ENCODE measurements at regions not wholly inside any gene's neighbourhood (a gene's known extent, or its start where the extent isn't known, plus 50 kb on each side); places are given as distances from the start of the nearest gene placed in this dataset.

- Histone ChIP-seq H3K4me3 (ENCODE audit: low read length) (no peak overlapping the region), H4K20me1 (ENCODE audit: insufficient read depth) (no peaks in the 10 kb centered on the region), H3F3A (ENCODE audit: insufficient read depth, low read length, poor library complexity, severe bottlenecking) (no peaks in the 10 kb centered on the region), H3K27ac (ENCODE audit: low read length) (no peak overlapping the region), H3K9me2 (ENCODE audit: insufficient read depth, low read length) (no peaks in the 10 kb centered on the region), H3K27me3 (ENCODE audit: insufficient read depth, low read depth, low read length) (no peaks in the 10 kb centered on the region), H3K4me2 (ENCODE audit: low read length) (no peak overlapping the region), H3K9ac (ENCODE audit: low read length) (no peak overlapping the region), H3K79me2 (replicated peaks; ENCODE audit: insufficient read depth, low read length) (no peaks in the 10 kb centered on the region), H2AFZ (ENCODE audit: low read depth, low read length) (no peak overlapping the region), H3K36me3 (ENCODE audit: insufficient read depth, low read length) (no peaks in the 10 kb centered on the region), H3K9me3 (ENCODE audit: low read length) (no peaks in the 10 kb centered on the region)
- no peak for TF ChIP-seq EZH2 (IDR thresholded peaks at IDR 0.05; ENCODE audit: borderline replicate concordance, insufficient read depth, low read length, poor library complexity, severe bottlenecking)
- TF ChIP-seq, protein P1, sequence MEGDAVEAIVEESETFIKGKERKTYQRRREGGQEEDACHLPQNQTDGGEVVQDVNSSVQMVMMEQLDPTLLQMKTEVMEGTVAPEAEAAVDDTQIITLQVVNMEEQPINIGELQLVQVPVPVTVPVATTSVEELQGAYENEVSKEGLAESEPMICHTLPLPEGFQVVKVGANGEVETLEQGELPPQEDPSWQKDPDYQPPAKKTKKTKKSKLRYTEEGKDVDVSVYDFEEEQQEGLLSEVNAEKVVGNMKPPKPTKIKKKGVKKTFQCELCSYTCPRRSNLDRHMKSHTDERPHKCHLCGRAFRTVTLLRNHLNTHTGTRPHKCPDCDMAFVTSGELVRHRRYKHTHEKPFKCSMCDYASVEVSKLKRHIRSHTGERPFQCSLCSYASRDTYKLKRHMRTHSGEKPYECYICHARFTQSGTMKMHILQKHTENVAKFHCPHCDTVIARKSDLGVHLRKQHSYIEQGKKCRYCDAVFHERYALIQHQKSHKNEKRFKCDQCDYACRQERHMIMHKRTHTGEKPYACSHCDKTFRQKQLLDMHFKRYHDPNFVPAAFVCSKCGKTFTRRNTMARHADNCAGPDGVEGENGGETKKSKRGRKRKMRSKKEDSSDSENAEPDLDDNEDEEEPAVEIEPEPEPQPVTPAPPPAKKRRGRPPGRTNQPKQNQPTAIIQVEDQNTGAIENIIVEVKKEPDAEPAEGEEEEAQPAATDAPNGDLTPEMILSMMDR (IDR thresholded peaks at IDR 0.05; ENCODE audit: poor library complexity, severe bottlenecking) = no peak
- TF ChIP-seq EP300 (conservative IDR thresholded peaks at IDR 0.05; ENCODE audit: poor library complexity, severe bottlenecking) = no peak
- no peak for TF ChIP-seq MXI1 (conservative IDR thresholded peaks at IDR 0.05; ENCODE audit: poor library complexity, severe bottlenecking)
- no peak for TF ChIP-seq POLR2AphosphoS5 (IDR thresholded peaks at IDR 0.05)
- TF ChIP-seq SMC3 (conservative IDR thresholded peaks at IDR 0.05; ENCODE audit: poor library complexity) = no peak
- no peak for TF ChIP-seq RAD21 (conservative IDR thresholded peaks at IDR 0.05)
- TF ChIP-seq TAF1 (IDR thresholded peaks at IDR 0.05; ENCODE audit: low read depth) = no peak
- TF ChIP-seq, protein P2, sequence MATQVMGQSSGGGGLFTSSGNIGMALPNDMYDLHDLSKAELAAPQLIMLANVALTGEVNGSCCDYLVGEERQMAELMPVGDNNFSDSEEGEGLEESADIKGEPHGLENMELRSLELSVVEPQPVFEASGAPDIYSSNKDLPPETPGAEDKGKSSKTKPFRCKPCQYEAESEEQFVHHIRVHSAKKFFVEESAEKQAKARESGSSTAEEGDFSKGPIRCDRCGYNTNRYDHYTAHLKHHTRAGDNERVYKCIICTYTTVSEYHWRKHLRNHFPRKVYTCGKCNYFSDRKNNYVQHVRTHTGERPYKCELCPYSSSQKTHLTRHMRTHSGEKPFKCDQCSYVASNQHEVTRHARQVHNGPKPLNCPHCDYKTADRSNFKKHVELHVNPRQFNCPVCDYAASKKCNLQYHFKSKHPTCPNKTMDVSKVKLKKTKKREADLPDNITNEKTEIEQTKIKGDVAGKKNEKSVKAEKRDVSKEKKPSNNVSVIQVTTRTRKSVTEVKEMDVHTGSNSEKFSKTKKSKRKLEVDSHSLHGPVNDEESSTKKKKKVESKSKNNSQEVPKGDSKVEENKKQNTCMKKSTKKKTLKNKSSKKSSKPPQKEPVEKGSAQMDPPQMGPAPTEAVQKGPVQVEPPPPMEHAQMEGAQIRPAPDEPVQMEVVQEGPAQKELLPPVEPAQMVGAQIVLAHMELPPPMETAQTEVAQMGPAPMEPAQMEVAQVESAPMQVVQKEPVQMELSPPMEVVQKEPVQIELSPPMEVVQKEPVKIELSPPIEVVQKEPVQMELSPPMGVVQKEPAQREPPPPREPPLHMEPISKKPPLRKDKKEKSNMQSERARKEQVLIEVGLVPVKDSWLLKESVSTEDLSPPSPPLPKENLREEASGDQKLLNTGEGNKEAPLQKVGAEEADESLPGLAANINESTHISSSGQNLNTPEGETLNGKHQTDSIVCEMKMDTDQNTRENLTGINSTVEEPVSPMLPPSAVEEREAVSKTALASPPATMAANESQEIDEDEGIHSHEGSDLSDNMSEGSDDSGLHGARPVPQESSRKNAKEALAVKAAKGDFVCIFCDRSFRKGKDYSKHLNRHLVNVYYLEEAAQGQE (IDR thresholded peaks at IDR 0.05; ENCODE audit: borderline replicate concordance) = no peak
Measured at GRCh38 chr2:107405261-107405660, 421.4 kb upstream of the RGPD4 start.

- Histone ChIP-seq H3K4me3 (ENCODE audit: low read length) (no peak overlapping the region), H3K9ac (ENCODE audit: low read length) (no peak overlapping the region), H3K27me3 (ENCODE audit: insufficient read depth, low read depth, low read length) (no peaks in the 10 kb centered on the region), H3K9me2 (ENCODE audit: insufficient read depth, low read length) (no peaks in the 10 kb centered on the region), H3K36me3 (ENCODE audit: insufficient read depth, low read length) (no peaks in the 10 kb centered on the region), H3K9me3 (ENCODE audit: low read length) (no peaks in the 10 kb centered on the region), H2AFZ (ENCODE audit: low read depth, low read length) (no peak overlapping the region), H4K20me1 (ENCODE audit: insufficient read depth) (no peaks in the 10 kb centered on the region), H3K79me2 (replicated peaks; ENCODE audit: insufficient read depth, low read length) (no peaks in the 10 kb centered on the region), H3K27ac (ENCODE audit: low read length) (no peak overlapping the region), H3K4me2 (ENCODE audit: low read length) (no peak overlapping the region), H3F3A (ENCODE audit: insufficient read depth, low read length, poor library complexity, severe bottlenecking) (no peaks in the 10 kb centered on the region)
- TF ChIP-seq, protein P1 (IDR thresholded peaks at IDR 0.05; ENCODE audit: poor library complexity, severe bottlenecking) = no peak
- TF ChIP-seq POLR2AphosphoS5 (IDR thresholded peaks at IDR 0.05) = no peak
- TF ChIP-seq, protein P2 (IDR thresholded peaks at IDR 0.05; ENCODE audit: borderline replicate concordance) = no peak
- no peak for TF ChIP-seq MXI1 (conservative IDR thresholded peaks at IDR 0.05; ENCODE audit: poor library complexity, severe bottlenecking)
- no peak for TF ChIP-seq EP300 (conservative IDR thresholded peaks at IDR 0.05; ENCODE audit: poor library complexity, severe bottlenecking)
- no peak for TF ChIP-seq SMC3 (conservative IDR thresholded peaks at IDR 0.05; ENCODE audit: poor library complexity)
- no peak for TF ChIP-seq RAD21 (conservative IDR thresholded peaks at IDR 0.05)
- TF ChIP-seq EZH2 (IDR thresholded peaks at IDR 0.05; ENCODE audit: borderline replicate concordance, insufficient read depth, low read length, poor library complexity, severe bottlenecking) = no peak
- no peak for TF ChIP-seq TAF1 (IDR thresholded peaks at IDR 0.05; ENCODE audit: low read depth)
Measured at GRCh38 chr2:107407017-107407416, 419.7 kb upstream of the RGPD4 start.
